ENCODE measurements at regions not wholly inside any gene's neighbourhood (a gene's known extent, or its start where the extent isn't known, plus 50 kb on each side); places are given as distances from the start of the nearest gene placed in this dataset.
"Not testable (repeated sequence)": the region's sequence is repeated elsewhere in the genome, so short reads cannot be mapped to it uniquely, and the experiment has no call there.

- DNase-seq (ENCODE audit: low spot score), result no peak
These were observed 121.1 kb downstream of the ZNF621 start for GRCh38 chr3:40645883-40646282.

GRCh38 chr3:40649346-40649745, 124.6 kb downstream of the ZNF621 start:
- DNase-seq (ENCODE audit: low spot score), result no peak

GRCh38 chr3:40652072-40652471, 127.3 kb downstream of the ZNF621 start:
- DNase-seq (ENCODE audit: low spot score), result no peak

- no peak for DNase-seq (ENCODE audit: low spot score)
These were observed 128.2 kb downstream of the ZNF621 start for GRCh38 chr3:40653001-40653400.

- no peak for DNase-seq (ENCODE audit: low spot score)
These were observed 129.1 kb downstream of the ZNF621 start for GRCh38 chr3:40653878-40654277.

GRCh38 chr3:40655551-40655950, 130.8 kb downstream of the ZNF621 start:
- no peak for DNase-seq (ENCODE audit: low spot score)

- no peak for DNase-seq (ENCODE audit: low spot score)
These were observed 132.9 kb downstream of the ZNF621 start for GRCh38 chr3:40657623-40658022.

GRCh38 chr3:40658305-40658704, 133.5 kb downstream of the ZNF621 start:
- no peak for DNase-seq (ENCODE audit: low spot score)

- DNase-seq (ENCODE audit: low spot score), result no peak
These were observed 135.8 kb downstream of the ZNF621 start for GRCh38 chr3:40660554-40660953.

- DNase-seq (ENCODE audit: low spot score), result no peak
These were observed 136.5 kb downstream of the ZNF621 start for GRCh38 chr3:40661284-40661683.

- no peak for DNase-seq (ENCODE audit: low spot score)
These were observed 138.5 kb downstream of the ZNF621 start for GRCh38 chr3:40663280-40663679.

GRCh38 chr3:40669176-40669575, 144.4 kb downstream of the ZNF621 start:
- DNase-seq (ENCODE audit: low spot score), result no peak

- DNase-seq (ENCODE audit: low spot score), result no peak
These were observed 148.1 kb downstream of the ZNF621 start for GRCh38 chr3:40672861-40673260.

- no peak for DNase-seq (ENCODE audit: low spot score)
These were observed 152.6 kb downstream of the ZNF621 start for GRCh38 chr3:40677321-40677720.

GRCh38 chr3:40677749-40678148, 153.0 kb downstream of the ZNF621 start:
- no peak for DNase-seq (ENCODE audit: low spot score)

- no peak for DNase-seq (ENCODE audit: low spot score)
These were observed 154.5 kb downstream of the ZNF621 start for GRCh38 chr3:40679290-40679689.

- no peak for DNase-seq (ENCODE audit: low spot score)
These were observed 156.2 kb downstream of the ZNF621 start for GRCh38 chr3:40680685-40681657.

- DNase-seq (ENCODE audit: low spot score), result no peak
These were observed 156.9 kb downstream of the ZNF621 start for GRCh38 chr3:40681658-40682055.

GRCh38 chr3:40689837-40690236, 165.1 kb downstream of the ZNF621 start:
- DNase-seq (ENCODE audit: low spot score), result no peak

- DNase-seq (ENCODE audit: low spot score), result no peak
These were observed 166.1 kb downstream of the ZNF621 start for GRCh38 chr3:40690749-40691451.

- no peak for DNase-seq (ENCODE audit: low spot score)
These were observed 166.7 kb downstream of the ZNF621 start for GRCh38 chr3:40691452-40691861.

- DNase-seq (ENCODE audit: low spot score), result no peak
These were observed 171.1 kb downstream of the ZNF621 start for GRCh38 chr3:40695848-40696247.

GRCh38 chr3:40698611-40699010, 173.9 kb downstream of the ZNF621 start:
- DNase-seq (ENCODE audit: low spot score), result not testable (repeated sequence)
